TTC549 (cell line): ENCODE measurements at regions not wholly inside any gene's neighbourhood (a gene's known extent, or its start where the extent isn't known, plus 50 kb on each side); places are given as distances from the start of the nearest gene placed in this dataset.
"Not testable (repeated sequence)": the region's sequence is repeated elsewhere in the genome, so short reads cannot be mapped to it uniquely, and the experiment has no call there.

ENCODE experiments used
- FAIRE-seq: peaks from 2 replicates; lab custom pipeline; 2012; peaks lifted over from hg19 to GRCh38; lab: Jason Lieb, UNC

DNA sequence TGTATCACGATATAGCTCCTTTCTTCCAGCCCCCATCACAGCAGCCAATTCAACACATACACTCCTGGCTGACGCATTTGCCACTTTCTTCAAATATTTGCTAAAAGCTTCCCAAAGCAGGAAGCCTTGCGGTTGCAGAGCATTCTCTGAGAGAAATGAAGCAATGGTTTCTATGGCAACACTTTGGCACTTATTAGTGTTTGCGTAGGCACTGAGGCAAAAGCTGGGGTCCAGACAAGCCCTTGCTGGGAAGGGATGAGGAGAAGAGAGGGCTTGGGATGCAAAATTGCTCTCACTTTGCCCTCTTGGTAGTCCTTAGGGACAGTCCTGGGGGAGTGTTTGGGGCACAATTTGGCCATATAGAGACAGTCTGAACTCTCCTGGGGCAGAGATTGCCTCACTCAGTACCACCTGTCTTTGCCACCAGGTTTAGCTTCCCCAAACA lies 55.0 kb upstream of the PAK3 start:
- no peak for FAIRE-seq

DNA sequence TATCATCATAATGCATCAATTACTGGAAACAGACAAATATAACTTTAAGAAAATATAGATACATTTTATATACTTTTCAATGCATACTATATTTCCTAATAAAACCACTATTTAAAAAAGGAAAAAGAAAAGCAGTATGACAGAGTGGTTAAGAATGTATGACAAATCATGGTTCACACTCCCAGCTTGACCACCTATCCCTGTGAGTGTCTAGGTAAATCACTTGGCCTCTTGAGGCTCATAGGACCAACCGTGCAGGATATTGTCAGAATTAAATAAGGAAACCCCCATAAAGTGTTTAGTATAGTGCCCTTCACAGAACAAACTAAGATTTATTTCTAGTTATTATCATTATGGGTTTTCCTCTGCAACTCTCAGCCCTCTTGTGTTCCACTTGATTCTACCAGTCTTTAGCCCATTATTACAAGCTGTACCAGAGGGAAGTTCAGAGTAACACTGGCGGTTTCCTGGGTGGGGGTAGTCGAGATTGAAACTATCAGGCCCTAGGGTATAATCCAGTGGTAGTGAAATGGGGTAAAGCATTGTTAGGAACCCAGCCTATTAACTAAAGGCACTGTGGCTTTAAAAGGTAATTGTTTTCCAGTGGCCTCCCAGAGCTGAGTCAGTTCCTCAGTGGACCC lies 55.5 kb upstream of the PAK3 start:
- FAIRE-seq: no peak

DNA sequence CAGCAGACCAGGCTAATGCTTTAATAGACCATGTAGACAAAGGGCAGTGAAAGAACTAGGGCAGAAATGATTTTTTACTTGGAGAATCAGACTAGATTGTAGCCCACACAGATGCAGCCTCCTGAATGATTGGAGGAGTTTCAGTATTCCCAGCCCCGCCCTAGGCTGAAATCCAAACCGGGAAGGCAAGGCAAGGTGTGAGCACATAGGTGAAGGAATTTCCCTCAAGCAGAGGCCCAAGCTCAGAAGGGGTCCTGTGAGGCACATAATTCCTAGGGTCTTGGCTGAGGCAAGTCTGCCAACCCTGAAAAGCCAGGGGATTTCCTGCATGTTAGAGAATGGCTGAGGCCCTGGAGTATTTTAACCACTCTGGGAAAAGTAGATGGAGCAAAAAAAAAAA lies 56.4 kb upstream of the PAK3 start:
- FAIRE-seq: no peak

DNA sequence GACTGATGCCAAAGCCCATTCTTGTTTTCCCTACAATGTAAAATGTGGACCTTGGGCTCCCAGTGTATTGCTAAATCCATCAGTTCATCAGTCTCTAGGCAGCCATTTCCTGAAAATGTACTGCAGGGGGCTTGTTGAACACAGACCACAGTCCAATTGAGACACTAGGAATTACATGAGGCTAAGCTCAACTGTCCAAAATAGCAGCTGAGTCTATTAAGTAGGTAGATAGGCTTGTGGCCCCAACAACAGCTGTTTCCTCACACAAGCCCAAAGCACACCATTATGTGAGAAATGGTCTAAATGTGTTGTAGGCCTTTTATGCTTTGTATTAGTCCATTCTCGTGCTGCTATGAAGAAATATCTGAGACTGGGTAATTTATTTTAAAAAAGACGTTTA lies 60.0 kb upstream of the PAK3 start:
- FAIRE-seq: no peak

DNA sequence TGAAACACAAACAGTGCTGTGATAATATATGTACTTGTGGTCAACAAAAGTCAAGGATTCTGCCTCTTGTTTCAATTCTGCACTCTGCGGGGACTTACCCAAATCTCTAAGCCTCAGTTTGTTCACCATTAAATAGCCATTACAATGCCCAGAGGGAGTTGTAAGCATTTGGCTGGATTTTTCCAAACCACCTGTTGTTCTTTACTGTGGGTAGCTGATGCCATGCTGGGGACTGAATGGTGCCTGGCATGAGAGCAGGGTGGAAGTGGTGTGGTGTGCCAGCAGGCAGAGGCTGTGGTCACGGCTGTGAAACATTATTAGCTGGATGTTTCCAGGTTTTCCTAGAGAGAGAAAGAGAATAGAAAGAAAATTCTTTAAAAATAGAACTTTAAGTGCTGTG lies 60.7 kb upstream of the PAK3 start:
- FAIRE-seq: no peak

DNA sequence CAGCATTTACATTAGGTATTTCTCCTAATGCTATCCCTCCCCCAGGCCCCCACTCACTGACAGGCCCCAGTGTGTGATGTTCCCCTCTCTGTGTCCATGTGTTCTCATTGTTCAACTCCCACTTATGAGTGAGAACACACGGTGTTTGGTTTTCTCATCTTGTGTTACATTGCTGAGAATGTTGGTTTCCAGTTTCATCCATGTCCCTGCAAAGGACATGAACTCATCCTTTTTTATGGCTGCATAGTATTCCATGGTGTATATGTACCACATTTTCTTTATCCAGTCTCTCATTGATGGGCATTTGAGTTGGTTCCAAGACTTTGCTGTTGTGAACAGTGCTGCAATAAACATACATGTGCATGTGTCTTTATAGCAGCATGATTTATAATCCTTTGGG lies 73.0 kb upstream of the PAK3 start:
- not testable (repeated sequence) for FAIRE-seq

DNA sequence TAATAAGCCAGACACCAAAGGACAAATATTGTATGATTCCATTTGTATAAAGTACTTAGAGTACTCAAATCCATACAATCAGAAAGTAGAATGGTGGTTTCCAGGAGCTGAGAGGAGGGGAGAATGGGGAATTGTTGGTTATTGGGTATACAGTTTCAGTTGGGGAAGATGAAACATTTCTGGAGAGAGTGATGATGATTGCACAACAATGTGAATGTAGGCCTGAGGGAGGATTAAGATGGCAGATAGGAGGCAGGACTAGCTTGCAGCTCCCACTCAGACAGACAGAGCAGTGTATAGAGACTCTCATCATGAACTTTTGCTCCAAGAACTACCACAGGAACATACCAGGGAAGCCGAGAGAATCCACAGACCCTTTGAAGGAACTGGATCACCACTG lies 75.7 kb upstream of the PAK3 start:
- no peak for FAIRE-seq

DNA sequence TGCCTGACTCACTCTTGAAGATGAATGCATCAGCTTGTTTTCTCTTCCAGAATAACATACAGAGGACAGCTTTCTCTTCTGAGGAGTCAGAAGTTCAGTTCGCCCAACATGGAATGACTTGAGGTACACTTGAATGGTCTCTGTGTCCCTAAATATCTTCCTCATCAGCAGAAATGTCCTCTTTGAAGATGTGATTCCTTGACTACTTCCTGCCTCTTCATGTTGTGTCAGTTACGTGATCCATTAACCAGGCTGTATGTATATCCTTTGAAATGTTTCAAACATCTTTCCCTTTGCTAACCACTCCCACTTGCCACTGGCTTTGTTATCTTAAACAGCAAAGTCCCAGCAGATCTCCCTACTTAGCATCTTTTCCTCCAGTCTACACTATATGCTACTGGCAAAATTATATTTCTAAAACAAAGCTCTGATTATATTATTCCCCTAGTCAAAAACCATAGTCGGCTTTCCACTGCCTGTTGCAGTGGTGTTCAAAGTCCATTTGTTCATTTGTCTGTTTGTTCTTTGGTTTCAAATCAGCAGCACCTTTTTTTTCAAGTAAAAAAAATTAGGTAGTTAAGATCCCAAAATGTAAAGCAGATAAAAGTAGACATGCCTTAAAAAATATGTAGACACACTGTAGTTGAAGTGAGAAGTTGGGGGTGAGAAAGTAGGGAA lies 82.1 kb upstream of the PAK3 start:
- FAIRE-seq: no peak

DNA sequence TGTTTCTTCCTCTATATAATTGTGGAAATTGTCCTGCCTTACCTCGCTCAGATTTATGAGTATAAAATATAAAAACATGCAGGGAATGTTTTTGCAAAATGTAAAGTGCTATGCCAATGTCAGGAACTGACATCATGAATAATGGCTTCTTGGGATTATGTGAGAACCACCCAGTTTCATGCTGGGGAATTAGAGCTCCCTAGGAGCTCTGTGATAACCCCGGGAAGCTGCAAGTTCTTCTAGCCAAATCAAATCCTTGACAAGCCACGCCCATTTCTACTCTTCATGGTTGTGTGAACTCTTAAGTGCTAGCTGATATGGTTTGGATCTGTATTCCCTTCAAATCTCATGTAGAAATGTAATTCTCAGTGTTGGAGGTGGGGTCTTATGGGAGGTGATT lies 85.9 kb upstream of the PAK3 start:
- no peak for FAIRE-seq

DNA sequence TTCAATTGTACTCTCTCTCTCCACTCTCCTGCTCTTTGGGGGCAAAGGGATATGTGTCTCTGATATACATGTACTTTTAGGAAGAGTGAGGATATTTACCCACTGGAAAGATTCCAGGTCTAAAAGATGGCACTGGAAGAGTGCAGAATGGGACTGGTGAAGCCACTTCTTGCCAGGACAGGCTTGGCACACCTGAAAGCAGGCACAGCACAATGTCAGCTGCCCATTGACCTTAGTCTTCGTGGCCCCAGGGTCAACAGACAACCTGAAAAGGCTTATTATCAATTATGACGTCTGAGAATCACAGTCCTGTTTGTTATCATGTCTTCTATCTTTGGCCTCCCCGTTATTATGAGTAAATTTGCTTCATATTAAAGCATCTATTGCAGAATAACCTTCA lies 86.7 kb upstream of the PAK3 start:
- no peak for FAIRE-seq

DNA sequence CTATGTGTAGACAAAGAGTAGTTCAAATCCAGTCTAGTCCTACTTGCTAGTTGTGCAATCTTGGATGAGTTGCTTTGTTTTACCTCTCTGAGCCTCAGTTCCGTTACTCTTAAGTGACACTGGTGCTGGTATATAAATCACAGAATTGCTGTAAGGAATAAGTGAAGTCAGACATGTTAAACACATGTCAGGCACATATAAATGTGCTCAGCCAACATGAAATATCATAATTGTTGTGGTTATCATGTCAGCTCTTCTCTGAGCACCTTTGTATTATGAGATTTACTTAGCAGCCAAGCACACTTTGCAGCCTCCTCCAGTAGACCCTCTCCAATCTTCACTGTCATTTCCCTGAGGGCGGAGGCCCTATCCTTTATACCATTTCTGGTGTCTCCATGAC lies 87.9 kb upstream of the PAK3 start:
- FAIRE-seq: no peak

DNA sequence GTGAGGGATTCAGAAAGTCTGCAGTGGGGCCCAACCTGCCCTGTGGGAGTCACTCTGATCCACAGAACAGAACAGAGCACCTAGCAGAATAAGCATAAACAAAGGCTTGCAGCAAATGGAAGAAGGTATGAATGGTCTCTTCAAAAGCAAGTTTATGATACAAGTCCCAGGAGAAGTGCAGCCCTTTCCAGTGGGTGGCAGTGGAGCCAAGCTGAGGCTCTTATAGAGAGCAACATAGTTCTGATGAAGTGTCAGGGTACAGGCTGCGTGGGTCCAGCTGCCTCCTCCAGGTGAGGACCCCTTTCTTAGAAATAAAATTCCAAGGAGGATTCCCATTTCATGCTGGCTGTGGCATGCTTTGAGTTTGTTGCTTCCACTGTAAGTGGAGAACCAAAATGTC lies 88.8 kb upstream of the PAK3 start:
- FAIRE-seq: no peak

DNA sequence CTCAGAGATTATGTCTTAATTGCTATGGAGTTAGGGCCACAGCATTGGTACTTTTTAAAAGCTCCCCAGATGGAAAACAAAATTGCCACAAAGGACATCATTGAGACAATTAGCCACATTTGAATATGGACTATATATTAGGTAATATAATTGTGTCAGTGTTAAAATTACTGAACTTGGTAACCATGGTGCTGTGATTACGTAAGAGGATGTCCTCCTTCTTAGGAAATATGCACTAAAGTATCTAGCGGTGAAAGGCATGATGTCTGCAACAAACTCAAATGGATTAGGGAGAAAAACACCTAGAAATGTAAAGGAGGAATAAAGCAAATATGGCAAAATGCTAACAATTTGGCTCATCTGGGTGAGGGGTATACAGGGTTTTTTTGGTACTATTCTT lies 89.9 kb upstream of the PAK3 start:
- FAIRE-seq: no peak

DNA sequence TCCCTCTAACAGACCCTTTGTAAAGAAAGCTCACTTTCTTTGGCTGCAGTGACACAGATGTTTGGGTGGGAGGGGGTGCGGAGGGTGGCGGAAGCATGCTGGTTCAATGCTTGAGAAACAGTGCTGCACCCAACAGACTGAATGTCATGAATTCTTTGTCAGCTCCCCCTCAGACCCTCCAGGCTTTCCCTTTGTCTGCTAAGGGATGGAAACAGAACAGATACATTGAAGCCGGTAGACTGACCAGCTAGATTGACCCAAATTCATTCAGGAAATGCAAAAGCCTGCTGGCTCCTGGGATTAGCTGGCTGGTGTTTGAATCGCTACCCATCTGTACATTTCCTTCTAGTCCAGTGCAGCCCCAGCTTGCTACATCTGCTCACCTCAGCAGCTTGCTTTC lies 90.8 kb upstream of the PAK3 start:
- FAIRE-seq: no peak

DNA sequence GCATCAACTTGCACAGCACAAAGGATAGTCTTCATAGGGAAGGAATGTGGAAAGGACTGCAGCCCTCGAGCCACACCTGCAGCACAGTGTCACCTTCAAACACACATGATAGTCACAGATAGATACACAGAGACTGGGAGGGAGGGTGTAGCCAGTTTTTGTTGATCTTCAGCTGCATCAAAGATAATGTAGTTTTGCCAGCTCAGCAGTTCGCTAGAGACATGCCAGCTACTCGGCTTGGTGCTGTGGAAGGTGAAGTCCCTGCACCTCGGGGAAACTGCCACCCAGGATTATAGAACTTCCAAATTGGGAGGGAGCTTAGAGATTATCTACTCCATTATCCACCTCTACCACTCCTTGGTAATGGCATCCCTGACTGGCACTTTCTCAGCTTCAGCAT lies 92.9 kb upstream of the PAK3 start:
- FAIRE-seq: no peak

DNA sequence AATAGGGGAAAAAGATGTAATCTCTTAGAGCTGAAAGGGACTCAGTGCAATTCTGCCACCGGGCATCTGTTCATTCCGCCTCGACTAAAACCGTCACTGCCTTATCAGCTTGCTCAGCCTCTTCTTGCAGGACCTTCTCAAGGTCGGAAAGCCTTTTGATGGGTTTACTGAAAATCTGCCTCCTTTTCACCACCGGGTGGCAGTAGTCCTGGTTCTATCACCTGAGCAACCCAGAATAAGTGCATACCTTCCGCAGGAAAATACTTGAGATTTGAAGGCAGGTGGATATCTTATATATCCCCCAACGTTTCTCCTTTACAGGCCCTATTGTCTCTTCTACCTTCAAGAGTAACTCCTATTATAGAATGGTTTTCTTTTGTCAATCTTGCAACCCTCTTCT lies 103.4 kb upstream of the PAK3 start:
- FAIRE-seq: no peak

DNA sequence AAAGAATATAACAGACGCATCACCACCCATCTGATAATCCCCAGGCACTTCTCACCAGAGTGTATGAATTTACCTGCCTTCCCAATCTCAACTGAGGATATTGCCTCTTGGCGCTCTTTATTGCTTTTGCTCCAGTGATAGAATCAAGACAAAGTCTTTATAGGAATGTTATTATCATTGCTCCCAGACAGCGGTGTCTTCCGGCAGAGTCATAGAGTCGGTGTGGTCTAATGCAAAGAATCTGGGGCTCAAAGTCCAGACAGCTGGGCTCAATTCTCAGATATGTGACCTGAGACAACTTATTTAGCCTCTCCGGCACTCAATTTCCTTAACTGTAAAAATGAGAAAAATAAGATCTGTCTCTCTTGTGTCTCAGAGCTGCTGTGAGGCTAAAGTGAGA lies 106.1 kb upstream of the PAK3 start:
- no peak for FAIRE-seq

DNA sequence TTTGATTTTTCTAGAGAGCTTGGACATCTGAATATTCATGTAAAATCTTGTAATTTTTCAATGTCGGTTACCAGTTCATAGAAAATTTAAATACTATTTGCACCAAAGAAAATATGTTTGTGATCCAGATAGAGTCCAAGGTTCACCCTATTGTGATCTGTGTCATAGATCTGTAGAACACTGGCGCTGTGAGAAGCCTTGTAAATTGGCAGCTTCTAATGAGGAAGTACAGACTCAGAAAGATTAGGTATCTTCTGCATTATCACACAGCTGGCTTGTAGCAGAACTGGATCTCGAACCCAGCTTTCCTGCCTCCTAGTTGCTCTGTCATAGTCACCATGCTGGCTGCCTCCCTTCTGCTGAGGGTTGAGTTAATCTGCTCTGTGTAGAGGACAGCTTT lies 106.5 kb upstream of the PAK3 start:
- FAIRE-seq: no peak

DNA sequence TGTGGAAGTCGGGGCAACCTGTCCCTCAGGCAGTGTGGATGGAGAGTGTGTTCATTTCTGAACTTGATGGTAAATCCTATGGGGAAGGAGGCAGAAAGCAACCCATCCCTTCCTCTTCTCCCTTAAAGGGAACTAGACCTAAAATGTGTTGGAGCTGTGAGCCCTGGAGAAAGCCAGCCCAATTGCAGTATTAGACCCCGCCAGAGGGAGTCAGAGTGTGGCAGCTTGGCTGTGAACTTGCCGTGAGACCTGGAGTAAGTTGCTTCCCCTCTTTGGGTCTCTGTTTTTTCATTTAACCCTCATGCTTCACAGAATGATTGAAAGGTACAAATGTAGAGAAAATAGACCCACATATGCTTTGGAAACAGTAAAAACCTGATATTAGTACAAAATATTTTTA lies 108.7 kb upstream of the PAK3 start:
- no peak for FAIRE-seq

DNA sequence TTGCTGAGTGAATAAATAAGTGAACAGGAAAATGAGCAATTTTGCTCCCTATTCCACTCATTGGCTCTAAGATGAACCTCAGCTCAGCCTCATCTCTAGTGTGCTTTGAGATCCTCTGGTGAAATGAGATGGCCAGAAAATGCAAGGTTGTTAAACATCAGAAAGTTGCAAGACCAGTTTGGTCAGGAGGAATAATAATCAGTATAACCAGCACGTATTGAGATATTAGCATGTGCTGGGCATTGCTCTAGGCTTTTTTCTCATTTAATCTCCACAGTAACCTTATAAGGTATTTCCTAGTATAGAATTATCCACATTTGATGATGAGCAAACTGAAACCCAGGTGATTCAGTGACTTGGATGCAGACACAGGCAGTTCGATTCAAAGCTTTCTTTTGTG lies 110.5 kb upstream of the PAK3 start:
- FAIRE-seq: no peak

DNA sequence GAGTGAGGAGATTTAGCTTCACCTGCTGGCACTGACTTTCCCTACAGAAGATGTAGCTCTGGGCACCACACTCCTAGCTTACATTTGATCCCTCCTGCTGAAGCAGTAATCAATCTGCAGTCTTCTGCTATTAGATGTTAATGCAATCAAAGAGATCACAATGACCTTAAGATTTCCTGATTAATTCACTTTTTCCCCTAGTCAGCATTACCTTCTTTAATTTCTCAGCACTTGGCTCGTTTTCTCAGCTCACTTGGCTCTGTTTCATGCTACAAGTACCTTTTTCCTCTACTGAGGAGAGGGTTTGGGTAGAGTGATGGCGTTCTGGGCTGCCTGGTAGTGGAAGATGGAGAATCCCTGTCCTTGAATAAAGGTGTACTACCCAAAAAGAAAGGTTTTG lies 113.0 kb upstream of the PAK3 start:
- no peak for FAIRE-seq

DNA sequence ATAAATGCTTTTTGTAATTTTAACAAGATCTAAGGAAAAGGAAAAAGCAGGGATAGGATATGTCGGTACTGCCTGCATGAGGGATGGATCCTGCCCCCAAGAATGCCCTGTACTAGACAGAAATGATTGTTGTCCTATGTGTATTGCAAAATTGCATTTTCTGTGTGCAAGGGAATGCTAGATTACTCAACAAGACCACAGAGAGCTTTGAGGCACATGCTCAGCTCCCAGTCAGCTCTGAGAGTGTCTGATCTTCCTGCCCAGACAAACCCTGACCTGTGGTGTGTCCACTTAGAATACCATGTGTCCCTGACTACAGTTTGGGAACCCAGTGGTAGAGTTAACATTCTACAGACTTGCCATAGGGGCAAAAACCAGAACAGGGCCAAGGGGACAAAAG lies 129.2 kb upstream of the PAK3 start:
- FAIRE-seq: no peak

DNA sequence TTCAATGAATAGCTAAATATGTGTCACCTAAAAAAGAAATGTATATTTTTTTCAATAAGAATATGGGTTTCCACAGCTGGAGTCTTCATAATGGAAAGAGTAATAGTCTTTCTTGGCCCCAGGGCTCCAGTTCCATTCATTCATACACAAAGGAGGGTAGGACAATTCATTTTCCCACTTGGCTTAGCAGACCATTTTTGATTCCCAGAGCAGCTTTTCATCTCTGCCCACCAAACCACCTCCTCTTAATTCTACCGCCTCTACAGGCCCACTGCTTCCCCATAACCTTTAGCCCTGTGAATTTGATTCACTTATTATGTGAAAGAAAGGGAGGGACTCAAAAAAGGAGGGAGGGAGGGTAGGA lies 129.9 kb upstream of the PAK3 start:
- FAIRE-seq: no peak

DNA sequence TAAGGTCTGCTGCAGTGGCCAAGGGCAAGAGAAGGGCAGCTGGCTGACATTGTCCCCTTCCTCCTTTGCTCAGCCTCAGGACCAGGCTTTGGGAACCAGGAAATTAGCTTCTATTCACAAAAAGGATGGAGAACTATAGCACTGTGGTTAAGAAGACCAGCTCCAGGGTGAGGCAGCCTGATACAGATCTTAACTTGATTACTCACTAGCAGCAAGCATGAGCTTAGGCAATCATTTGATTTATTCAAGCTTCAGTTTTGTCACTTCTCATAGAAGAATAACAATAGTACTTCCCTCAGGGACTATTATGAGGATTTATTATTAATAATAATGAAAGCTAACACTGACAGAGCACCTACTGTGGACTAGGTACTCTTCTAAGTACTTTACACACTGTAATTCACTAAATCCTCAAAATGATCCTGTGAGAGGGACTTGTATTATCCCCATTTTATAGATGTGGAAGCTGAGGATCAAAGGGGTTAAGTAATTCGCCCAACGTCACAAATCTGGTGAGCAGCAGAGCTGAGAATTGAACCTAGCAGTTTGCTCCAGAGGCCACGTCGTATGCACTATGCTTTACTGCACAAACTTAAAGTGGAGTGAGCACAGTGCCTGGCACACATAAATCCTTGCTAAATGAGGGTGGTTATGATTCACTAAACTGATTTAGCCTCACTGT lies 130.4 kb upstream of the PAK3 start:
- no peak for FAIRE-seq
